Vagina (tissue), 2 donors: ENCODE measurements at regions not wholly inside any gene's neighbourhood (a gene's known extent, or its start where the extent isn't known, plus 50 kb on each side); places are given as distances from the start of the nearest gene placed in this dataset.

Source experiments
- POLR2A ChIP-seq, 2 donors: fragments of 450-650 bp; IDR thresholded peaks; one replicate each; pipeline ENCODE4 v1.6.1; 2017; ENCODE audit warnings: antibody characterized with exemption in 2 of 2, mild to moderate bottlenecking in 2 of 2, moderate library complexity in 2 of 2
- TF ChIP-seq, protein P1 (sequence below), 3 experiments: fragments of 450-650 bp in 2 of 3; fragments of 200-600 bp in 1 of 3; sonication (generic) in 1 of 3; IDR thresholded peaks; one replicate each; pipeline ENCODE4 v1.5.1; 2017 to 2019; ENCODE audit warnings: antibody characterized with exemption in 3 of 3, mild to moderate bottlenecking in 2 of 3, moderate library complexity in 2 of 3

DNA sequence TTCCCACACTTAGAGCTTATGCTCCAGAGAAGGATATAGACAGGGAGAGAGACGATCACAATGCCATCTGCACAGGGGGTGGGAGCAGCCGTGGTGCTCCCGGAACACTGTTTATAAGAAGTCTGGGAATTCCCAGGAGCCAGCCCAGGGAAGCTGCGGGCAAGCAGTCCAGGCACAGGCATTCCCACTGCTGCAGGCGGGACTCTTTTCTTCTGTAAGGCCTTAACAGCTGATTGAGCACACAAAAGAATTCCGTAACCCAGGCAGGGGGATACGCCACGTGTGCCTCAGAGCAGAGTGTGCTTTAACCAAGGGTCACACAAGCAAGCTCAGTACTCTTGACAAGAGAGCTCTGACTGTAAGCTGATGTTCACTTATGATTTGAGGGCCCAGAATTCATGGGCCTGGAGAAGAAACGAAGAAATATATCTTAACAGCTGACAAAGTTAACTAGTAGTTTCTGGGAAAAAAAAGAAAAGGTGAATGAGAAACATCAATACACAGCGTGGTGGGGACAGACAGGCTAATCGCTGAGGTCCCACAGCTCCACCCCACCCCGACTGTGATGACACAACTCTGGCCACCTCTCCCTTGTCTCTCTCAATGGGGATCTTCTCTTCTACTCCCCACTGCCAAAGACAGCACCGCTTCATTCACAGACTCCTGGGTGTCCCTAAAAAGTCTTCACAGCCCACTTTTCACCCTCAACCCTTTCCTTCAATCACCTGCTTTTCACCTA is 85.9 kb upstream of the SIMC1 start:
- TF ChIP-seq, protein P1, sequence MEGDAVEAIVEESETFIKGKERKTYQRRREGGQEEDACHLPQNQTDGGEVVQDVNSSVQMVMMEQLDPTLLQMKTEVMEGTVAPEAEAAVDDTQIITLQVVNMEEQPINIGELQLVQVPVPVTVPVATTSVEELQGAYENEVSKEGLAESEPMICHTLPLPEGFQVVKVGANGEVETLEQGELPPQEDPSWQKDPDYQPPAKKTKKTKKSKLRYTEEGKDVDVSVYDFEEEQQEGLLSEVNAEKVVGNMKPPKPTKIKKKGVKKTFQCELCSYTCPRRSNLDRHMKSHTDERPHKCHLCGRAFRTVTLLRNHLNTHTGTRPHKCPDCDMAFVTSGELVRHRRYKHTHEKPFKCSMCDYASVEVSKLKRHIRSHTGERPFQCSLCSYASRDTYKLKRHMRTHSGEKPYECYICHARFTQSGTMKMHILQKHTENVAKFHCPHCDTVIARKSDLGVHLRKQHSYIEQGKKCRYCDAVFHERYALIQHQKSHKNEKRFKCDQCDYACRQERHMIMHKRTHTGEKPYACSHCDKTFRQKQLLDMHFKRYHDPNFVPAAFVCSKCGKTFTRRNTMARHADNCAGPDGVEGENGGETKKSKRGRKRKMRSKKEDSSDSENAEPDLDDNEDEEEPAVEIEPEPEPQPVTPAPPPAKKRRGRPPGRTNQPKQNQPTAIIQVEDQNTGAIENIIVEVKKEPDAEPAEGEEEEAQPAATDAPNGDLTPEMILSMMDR (IDR thresholded peaks at IDR 0.05): no peak
- no peak for TF ChIP-seq POLR2A (IDR thresholded peaks at IDR 0.05)
